HG03060 (cell line): ENCODE measurements at regions not wholly inside any gene's neighbourhood (a gene's known extent, or its start where the extent isn't known, plus 50 kb on each side); places are given as distances from the start of the nearest gene placed in this dataset.

Experiments
- ATAC-seq: cut with Tn5 transposase; IDR thresholded peaks from one replicate; pipeline ENCODE4 v1.9.1; 2021; ENCODE audit warnings: low read depth, moderate number of reproducible peaks; ENCODE audit not compliant: unreplicated experiment

DNA sequence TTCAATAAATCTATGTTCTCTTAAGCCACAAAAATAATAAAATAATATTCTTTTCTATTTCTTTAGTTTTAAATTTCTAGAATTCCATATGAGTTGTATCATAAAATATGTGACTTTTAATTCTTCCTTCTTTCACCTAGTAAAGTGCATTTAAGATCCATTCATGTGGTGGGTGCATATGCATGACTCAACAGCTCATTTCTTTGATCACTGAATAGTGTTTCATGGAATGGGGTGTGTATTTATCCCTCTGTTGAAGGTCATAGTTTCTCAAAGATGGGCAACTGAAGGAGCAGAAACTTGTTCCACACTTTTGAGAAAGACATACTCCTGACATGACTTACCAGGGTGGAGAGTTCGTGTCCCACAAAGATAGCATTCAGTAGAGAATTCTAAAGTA lies 1230.3 kb upstream of the AGA start:
- no peak for ATAC-seq

DNA sequence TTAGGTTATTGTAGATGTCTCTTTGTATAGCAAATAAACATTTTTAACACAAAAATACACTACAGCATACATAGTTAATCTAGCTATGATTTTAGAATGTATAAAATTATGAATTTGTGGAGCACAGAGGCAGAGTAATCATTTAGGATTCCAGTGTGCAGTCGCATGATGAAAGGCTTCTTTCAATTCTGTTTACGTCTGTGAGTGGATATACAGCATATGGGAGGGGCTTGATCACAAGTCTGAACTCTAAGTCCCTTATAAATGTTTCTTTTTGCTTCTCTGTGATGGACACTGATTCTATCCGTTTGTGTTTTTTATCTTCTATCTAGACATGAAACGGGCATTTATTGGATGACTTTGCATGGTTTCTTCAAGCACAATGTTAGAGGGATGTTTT lies 1239.6 kb upstream of the AGA start:
- ATAC-seq: no peak

DNA sequence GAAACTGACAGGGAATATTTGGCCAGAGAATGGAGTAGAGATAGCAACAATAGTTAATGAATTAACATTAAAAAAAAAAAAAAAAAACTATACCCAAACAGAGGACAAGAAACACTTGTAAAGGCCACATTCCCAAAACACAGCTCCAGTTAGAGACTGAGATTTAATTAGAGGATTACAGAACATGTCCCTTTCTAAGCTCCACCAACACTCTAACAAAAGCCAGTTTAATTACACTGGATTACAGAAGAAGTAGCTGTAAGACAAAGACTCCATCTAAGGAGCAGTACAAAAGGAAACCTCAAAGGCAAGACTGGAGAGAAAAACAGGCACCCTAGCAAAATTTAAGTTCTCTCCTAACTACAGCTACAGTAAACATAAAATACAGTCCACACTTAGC lies 1247.7 kb upstream of the AGA start:
- ATAC-seq: no peak

GRCh38 chr4:178693816-178694215 lies 1251.6 kb upstream of the AGA start:
- ATAC-seq: no peak

GRCh38 chr4:178696515-178696914 lies 1254.3 kb upstream of the AGA start:
- ATAC-seq: no peak

- ATAC-seq: no peak
Measured at GRCh38 chr4:178712486-178712885, 1270.2 kb upstream of the AGA start.

GRCh38 chr4:178738026-178738425 lies 1295.8 kb upstream of the AGA start:
- no peak for ATAC-seq

GRCh38 chr4:178745203-178745602 lies 1303.0 kb upstream of the AGA start:
- no peak for ATAC-seq

DNA sequence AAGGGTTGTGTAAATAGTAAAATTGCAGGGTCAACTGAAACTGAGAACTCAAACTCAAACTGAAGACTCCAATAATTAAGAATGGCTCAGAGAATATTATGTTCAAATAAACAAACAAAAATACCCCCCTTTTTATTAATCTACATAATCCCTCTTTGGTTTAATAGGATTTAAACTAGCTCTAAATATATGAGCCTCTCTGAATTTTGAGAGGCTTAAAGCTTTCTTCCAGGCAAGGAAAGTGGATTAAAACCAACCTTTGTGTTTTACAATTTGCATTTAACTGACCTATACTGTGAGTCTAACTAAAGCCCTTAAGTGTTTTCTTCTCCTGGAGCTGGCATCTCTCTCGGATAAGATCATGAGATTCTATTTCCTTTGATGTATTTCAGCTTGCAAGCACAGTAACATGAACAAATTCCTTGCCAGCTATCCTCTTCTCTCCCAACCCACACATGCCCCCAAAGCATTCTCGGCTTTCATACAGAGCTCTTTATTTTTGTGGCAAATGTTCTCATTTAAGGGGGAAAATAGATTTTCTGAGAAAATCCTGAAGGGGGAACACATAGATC lies 1310.8 kb upstream of the AGA start:
- ATAC-seq: no peak

DNA sequence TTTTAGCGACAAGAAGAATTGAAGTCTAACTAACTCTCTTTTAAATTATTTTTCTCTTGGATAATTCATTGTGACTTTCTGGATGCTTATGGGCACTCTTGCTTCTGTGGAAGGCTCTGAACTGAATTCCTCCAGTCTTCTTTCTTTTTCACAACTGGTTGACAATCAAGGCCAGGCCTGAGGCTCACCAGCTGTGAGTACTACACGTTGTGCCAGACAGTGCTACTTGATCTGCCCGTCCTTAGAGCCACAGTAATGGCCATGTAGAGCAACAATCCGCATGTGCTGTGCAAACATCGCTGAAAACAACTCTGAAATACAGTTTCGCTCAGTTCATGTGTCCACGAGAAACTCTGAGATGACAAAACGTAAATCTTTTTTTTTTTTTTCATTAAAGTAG lies 1336.3 kb upstream of the AGA start:
- no peak for ATAC-seq

DNA sequence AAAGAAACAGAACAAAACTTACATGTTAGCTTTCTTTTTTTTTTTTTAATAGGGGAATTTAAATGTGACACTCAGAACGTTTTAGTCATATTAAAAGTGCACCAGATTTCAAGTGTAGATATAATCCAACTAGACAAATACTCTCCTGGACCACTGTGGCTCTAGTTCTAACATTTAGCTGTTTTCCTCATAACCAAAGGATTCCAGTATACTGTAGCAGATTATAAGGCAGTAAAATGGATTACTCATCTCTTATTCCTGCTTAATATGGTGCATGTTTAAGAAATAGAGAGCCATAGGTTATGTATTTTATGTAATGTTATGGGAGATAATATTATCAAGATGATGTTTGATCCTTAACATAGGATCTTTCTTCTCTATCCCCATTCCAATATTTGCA lies 1339.5 kb upstream of the AGA start:
- ATAC-seq: no peak

- no peak for ATAC-seq
Measured at GRCh38 chr4:178784491-178784890, 1342.3 kb upstream of the AGA start.

GRCh38 chr4:178789279-178789678 lies 1347.0 kb upstream of the AGA start:
- no peak for ATAC-seq

DNA sequence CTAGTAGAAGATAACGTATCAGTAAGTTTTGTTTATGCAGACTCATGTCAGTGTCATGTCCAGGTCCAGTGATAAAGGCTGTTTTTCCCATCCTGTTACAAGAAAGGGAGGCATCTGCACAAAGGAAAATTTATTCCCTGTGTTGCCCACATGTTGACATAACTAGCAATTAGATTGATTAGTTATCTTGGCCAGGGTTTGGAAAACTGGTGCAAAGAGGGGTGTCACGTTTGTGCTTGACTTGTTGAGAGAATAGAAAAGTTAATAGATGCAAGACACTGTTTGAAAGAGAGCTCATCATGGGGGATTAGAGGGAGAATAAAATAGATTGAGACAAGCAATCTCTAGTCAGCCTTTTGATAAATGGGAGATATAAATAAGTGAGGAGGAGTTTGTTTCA lies 1357.0 kb upstream of the AGA start:
- ATAC-seq: no peak

DNA sequence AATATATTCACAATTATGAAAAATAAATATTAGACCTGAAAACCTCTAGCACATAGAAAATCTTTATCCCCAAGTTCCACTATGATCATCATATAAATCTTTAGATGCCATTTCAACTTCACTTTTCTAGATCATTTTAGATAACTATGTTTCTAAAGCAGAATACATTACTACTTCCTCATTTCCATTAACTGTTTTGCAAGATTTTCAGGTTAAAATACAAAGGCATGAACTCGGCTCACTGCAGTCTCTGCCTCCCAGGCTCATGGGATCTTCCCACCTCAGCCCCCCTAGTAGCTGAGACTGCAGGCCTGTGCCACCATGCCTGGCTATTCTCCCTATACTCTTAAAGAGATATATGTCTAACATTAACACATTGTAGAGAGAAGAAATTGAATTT lies 1365.9 kb upstream of the AGA start:
- ATAC-seq: no peak

DNA sequence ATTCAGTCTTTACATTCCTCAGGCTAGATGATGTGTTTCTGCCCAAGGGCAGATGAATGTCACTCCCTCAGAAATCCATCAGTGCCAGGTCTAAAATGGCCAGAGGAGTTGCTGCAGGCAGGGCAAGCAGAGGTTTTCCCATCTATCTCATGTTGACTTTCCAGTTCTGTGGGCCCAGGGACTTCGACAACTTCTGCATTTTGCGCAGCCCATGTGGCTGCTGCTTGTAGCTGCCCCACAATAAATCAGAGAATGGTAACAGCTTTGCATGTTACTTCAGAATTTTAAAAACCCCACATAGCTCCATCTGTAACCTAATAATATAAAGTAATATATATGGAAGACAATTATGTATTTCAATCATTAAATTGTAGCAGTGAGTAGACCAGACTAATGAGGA lies 1367.7 kb upstream of the AGA start:
- ATAC-seq: no peak

- ATAC-seq: no peak
Measured at GRCh38 chr4:178811356-178811755, 1369.1 kb upstream of the AGA start.

- no peak for ATAC-seq
Measured at GRCh38 chr4:178812866-178813265, 1370.6 kb upstream of the AGA start.

DNA sequence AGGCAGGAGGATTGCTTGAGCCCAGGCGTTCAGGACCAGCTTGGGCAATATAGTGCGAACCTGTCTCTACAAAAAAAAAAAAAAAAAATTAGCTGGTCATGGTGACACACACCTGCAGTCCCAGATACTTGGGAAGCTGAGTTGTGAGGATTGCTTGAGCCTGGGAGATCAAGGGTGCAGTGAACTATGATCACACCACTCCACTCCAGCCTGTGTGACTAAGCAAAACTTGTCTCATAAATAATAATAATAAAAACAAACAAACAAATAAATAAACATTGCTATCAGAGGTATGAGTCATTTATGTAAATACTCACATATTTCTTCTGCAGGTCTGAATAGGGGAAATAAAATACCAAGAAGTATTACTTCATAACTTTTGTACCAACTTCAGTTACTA lies 1372.7 kb upstream of the AGA start:
- ATAC-seq: no peak

DNA sequence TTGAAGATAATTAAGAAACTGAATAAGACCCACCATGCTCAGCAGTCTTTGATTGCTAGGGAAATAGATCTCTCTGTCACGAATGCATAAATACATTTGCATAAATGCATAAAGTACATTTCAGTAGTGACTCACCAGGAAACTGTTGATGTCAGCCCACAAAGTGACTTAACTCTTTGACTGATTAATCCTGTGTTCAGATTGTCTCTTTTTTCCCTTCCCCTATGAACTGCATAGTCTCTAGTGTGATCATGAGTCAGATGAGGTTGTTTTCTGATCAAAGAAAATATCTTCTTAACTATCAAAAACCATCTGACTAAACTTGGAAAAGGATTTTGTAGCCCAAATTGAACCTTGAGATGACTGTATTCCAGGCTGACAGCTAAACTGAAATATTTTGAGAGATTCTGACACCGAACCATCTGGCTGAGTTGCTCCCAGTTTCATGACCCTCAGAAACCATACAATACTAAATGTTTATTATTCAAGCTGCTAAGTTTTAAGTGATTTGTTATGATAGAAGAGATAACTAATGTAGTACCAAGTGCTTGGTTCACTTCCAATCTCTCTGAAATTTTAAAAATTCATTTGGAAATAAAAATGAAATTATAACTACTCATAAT lies 1381.5 kb upstream of the AGA start:
- ATAC-seq: no peak

- no peak for ATAC-seq
Measured at GRCh38 chr4:178836865-178837264, 1394.6 kb upstream of the AGA start.

GRCh38 chr4:178838776-178839175 lies 1396.5 kb upstream of the AGA start:
- no peak for ATAC-seq
